ENCODE measurements at regions not wholly inside any gene's neighbourhood (a gene's known extent, or its start where the extent isn't known, plus 50 kb on each side); places are given as distances from the start of the nearest gene placed in this dataset.

DNA sequence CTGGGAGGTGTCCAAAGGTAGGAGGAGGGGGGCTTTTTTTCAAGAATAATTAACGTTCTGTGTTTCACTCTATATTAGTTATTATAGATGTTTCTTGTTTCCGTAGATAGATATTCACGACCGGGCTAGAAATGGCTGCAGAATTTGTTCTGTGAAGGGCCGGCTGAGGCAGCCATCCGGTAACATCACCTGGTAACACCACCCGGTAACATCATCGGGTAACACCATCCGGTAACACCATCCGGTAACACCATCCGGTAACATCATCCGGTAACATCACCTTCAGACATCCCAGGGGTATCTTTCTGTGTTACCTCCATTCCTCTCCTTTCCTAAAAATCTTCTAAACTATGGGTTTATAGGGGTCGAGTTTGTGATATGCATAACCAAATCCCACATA is 1336.7 kb upstream of the TMEM132C start:
- Histone ChIP-seq H3K14ac (ENCODE audit: insufficient read length) (no peak overlapping the region), H2BK12ac (ENCODE audit: low read depth, low read length) (no peak overlapping the region), H3K36me3 (ENCODE audit: control insufficient read depth in 2 of 4, insufficient read depth in 4 of 4, low read length in 3 of 4) (no peaks in the 10 kb centered on the region), H4K8ac (ENCODE audit: extremely low read depth, insufficient read depth, low read length) (no peak overlapping the region), H3K79me2 (ENCODE audit: control insufficient read depth in 1 of 2, insufficient read depth in 2 of 2, low read length in 2 of 2) (no peaks in the 10 kb centered on the region), H3K27me3 (replicated peaks in 1 of 4; ENCODE audit: control insufficient read depth in 3 of 4, extremely low read depth in 1 of 4, insufficient read depth in 3 of 4, low read length in 3 of 4) (no peaks in the 10 kb centered on the region), H4K20me1 (replicated peaks in 1 of 2; ENCODE audit: control insufficient read depth in 1 of 2, insufficient read depth in 2 of 2, low read length in 2 of 2) (no peaks in the 10 kb centered on the region), H2BK5ac (ENCODE audit: low read depth, low read length) (no peak overlapping the region), H2AK5ac (ENCODE audit: low read depth, low read length) (no peak overlapping the region), H2BK120ac (replicated peaks; ENCODE audit: low read depth, low read length) (no peak overlapping the region), H3K4me2 (ENCODE audit: insufficient read depth in 1 of 2, low read depth in 2 of 2, low read length in 2 of 2) (no peak overlapping the region), H3K23ac (ENCODE audit: insufficient read length) (no peak overlapping the region), H3K18ac (ENCODE audit: extremely low read depth, low read length) (no peak overlapping the region), H2BK20ac (ENCODE audit: low read length) (no peak overlapping the region), H3K23me2 (ENCODE audit: low read depth, low read length) (no peaks in the 10 kb centered on the region), H3K4ac (replicated peaks; ENCODE audit: insufficient read length, low read depth, low read length) (no peak overlapping the region), H2AFZ (ENCODE audit: low read length) (no peak overlapping the region), H3K79me1 (ENCODE audit: low read depth, low read length) (no peaks in the 10 kb centered on the region), H4K91ac (replicated peaks; ENCODE audit: insufficient read length, low read length) (no peak overlapping the region), H3K9me3 (ENCODE audit: insufficient read depth in 2 of 2, low read depth in 1 of 2, low read length in 1 of 2) (no peaks in the 10 kb centered on the region), H3K4me3 (ENCODE audit: extremely low read depth in 1 of 4, insufficient read depth in 2 of 4, low read depth in 3 of 4, low read length in 4 of 4) (no peak overlapping the region), H3K4me1 (replicated peaks in 1 of 4; ENCODE audit: control insufficient read depth in 3 of 4, insufficient read depth in 4 of 4, low read length in 3 of 4) (no peaks in the 10 kb centered on the region), H2BK15ac (ENCODE audit: low read length) (no peak overlapping the region), H3K9ac (replicated peaks in 1 of 4; ENCODE audit: extremely low read depth in 1 of 4, low read depth in 3 of 4, low read length in 3 of 4) (no peak overlapping the region), H3K56ac (replicated peaks; ENCODE audit: insufficient read length, low read depth, low read length) (no peak overlapping the region), H3K27ac (ENCODE audit: low read depth, low read length) (no peak overlapping the region), H4K5ac (ENCODE audit: insufficient read length, low read depth, low read length) (no peak overlapping the region)
- ChIA-PET POLR2A (ENCODE audit: partially characterized antibody) (no interaction called here), CTCF (ENCODE audit: partially characterized antibody) (no interaction called here)
- WGBS, 2 experiments (ENCODE audit: extremely low coverage in 1 of 2, insufficient coverage in 1 of 2, insufficient read length in 1 of 2, insufficient replicate concordance in 2 of 2, low coverage in 1 of 2, low lambda C conversion rate in 2 of 2, missing lambda C conversion rate in 1 of 2) = 95% methylated on average over 13 of the region's 13 CpGs; no CpG with 5 or more reads in 1 of the 2 experiments
- FAIRE-seq (no peak), DNase-seq (ENCODE audit: low read depth in 1 of 2, low spot score in 2 of 2) (no peak)
- TF ChIP-seq RXRA (IDR thresholded peaks at IDR 0.05; ENCODE audit: insufficient read depth, low read depth, low read length) = no peak
- TF ChIP-seq POLR2AphosphoS5 (IDR thresholded peaks at IDR 0.05; ENCODE audit: low read depth, low read length) = no peak
- no peak for TF ChIP-seq SP1 (IDR thresholded peaks at IDR 0.05; ENCODE audit: low read depth, low read length)
- TF ChIP-seq PHF8 (conservative IDR thresholded peaks at IDR 0.05; ENCODE audit: low read depth, low read length) = no peak
- no peak for TF ChIP-seq EGR1 (IDR thresholded peaks at IDR 0.05; ENCODE audit: borderline replicate concordance, low read depth, low read length)
- TF ChIP-seq SIX5 (IDR thresholded peaks at IDR 0.05; ENCODE audit: low read depth, low read length) = no peak
- TF ChIP-seq NRF1 (IDR thresholded peaks at IDR 0.05; ENCODE audit: low read depth, low read length) = no peak
